ENCODE measurements at regions not wholly inside any gene's neighbourhood (a gene's known extent, or its start where the extent isn't known, plus 50 kb on each side); places are given as distances from the start of the nearest gene placed in this dataset.

DNA sequence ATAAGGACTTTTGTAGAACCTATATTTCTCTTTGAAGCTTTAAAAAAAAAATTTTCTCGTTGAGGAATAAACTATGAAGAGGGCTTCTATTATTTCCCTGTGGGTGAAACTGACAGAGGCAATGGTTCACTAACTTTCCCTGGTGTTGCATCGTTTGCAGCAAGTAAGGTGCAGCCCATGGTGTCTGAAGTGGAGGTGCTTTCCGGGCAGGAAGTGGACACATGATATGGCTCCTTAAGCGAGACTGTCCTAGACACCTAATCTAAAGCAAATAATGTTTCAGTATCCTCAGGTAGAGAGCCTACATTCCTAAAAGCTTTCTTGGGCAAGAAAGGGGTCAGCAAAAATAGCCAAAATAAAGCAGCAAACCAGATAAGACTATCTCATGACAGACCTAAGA lies 437.6 kb upstream of the ARGLU1 start:
- TF ChIP-seq, protein P1, sequence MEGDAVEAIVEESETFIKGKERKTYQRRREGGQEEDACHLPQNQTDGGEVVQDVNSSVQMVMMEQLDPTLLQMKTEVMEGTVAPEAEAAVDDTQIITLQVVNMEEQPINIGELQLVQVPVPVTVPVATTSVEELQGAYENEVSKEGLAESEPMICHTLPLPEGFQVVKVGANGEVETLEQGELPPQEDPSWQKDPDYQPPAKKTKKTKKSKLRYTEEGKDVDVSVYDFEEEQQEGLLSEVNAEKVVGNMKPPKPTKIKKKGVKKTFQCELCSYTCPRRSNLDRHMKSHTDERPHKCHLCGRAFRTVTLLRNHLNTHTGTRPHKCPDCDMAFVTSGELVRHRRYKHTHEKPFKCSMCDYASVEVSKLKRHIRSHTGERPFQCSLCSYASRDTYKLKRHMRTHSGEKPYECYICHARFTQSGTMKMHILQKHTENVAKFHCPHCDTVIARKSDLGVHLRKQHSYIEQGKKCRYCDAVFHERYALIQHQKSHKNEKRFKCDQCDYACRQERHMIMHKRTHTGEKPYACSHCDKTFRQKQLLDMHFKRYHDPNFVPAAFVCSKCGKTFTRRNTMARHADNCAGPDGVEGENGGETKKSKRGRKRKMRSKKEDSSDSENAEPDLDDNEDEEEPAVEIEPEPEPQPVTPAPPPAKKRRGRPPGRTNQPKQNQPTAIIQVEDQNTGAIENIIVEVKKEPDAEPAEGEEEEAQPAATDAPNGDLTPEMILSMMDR (conservative IDR thresholded peaks at IDR 0.05 in 1 of 2, IDR thresholded peaks at IDR 0.05 in 1 of 2; ENCODE audit: extremely low read depth in 1 of 2, insufficient read depth in 1 of 2, low read depth in 1 of 2, low read length in 2 of 2), result no peak
- TF ChIP-seq EZH2 (IDR thresholded peaks at IDR 0.05; ENCODE audit: borderline replicate concordance, low read length), result no peak
